Keratinocyte (primary cell): ENCODE measurements at regions not wholly inside any gene's neighbourhood (a gene's known extent, or its start where the extent isn't known, plus 50 kb on each side); places are given as distances from the start of the nearest gene placed in this dataset.

ENCODE experiments used
- DNase-seq: peaks from one replicate; pipeline ENCODE4 v3.0.0-alpha.2; 2011; ENCODE audit warnings: low read depth, missing footprints, low spot score
- FAIRE-seq: peaks from 2 replicates; lab custom pipeline; 2011; peaks lifted over from hg19 to GRCh38; lab: Jason Lieb, UNC
- H2AFZ ChIP-seq: 2 replicates; pipeline ENCODE4 v1.6.0; 2012; ENCODE audit warnings: low read length, control low read depth, inconsistent platforms; ENCODE audit not compliant: control insufficient read depth
- H3K27ac ChIP-seq: 2 replicates; pipeline ENCODE4 v1.5.1; 2011; ENCODE audit warnings: low read length; ENCODE audit not compliant: control insufficient read depth, insufficient read depth
- H3K27me3 ChIP-seq: 3 replicates; pipeline ENCODE4 v1.6.0; 2011; ENCODE audit warnings: low read length; ENCODE audit not compliant: control insufficient read depth, insufficient read depth; ENCODE audit errors: extremely low read depth
- H3K36me3 ChIP-seq, 2 experiments: 2 replicates in 1 of 2; 3 replicates in 1 of 2; pipeline ENCODE4 v1.5.1; 2011; ENCODE audit warnings: low read length in 2 of 2, mild to moderate bottlenecking in 1 of 2; ENCODE audit not compliant: control insufficient read depth in 2 of 2, insufficient read depth in 2 of 2; ENCODE audit errors: extremely low read depth in 1 of 2
- H3K4me1 ChIP-seq: 3 replicates; pipeline ENCODE4 v1.5.1; 2011; ENCODE audit warnings: low read length; ENCODE audit not compliant: control insufficient read depth, insufficient read depth; ENCODE audit errors: extremely low read depth
- H3K4me2 ChIP-seq: 3 replicates; pipeline ENCODE4 v1.6.0; 2011; ENCODE audit warnings: low read depth, low read length; ENCODE audit not compliant: control insufficient read depth, insufficient read depth; ENCODE audit errors: extremely low read depth
- H3K4me3 ChIP-seq, 3 experiments: fragments of 200-600 bp in 1 of 3; sonication (generic) in 1 of 3; 2 replicates in 2 of 3; 3 replicates in 1 of 3; pipeline ENCODE4 v1.5.1; 2011 to 2016; ENCODE audit warnings: low read length in 3 of 3, mild to moderate bottlenecking in 3 of 3, control low read depth in 2 of 3, inconsistent platforms in 1 of 3, low read depth in 1 of 3, mixed read lengths in 1 of 3, mixed run types in 1 of 3, moderate library complexity in 1 of 3; ENCODE audit not compliant: control insufficient read depth in 2 of 3, insufficient read depth in 2 of 3; ENCODE audit errors: extremely low read depth in 1 of 3
- H3K79me2 ChIP-seq: 2 replicates; pipeline ENCODE4 v1.6.0; 2012; ENCODE audit warnings: low read length; ENCODE audit not compliant: control insufficient read depth, insufficient read depth
- H3K9ac ChIP-seq: 3 replicates; pipeline ENCODE4 v1.6.0; 2011; ENCODE audit warnings: low read length; ENCODE audit not compliant: control insufficient read depth, insufficient read depth; ENCODE audit errors: extremely low read depth
- H3K9me1 ChIP-seq: 3 replicates; pipeline ENCODE4 v1.6.0; 2011; ENCODE audit warnings: low read length; ENCODE audit not compliant: control insufficient read depth, insufficient read depth; ENCODE audit errors: extremely low read depth
- H3K9me3 ChIP-seq: 2 replicates; pipeline ENCODE4 v1.5.1; 2012; ENCODE audit warnings: low read depth, low read length; ENCODE audit not compliant: control insufficient read depth
- H4K20me1 ChIP-seq: 3 replicates; pipeline ENCODE4 v1.6.0; 2011; ENCODE audit warnings: low read length; ENCODE audit not compliant: control insufficient read depth, insufficient read depth; ENCODE audit errors: extremely low read depth
- EZH2 ChIP-seq: IDR thresholded peaks from one replicate; pipeline ENCODE4 v1.6.1; 2012; ENCODE audit warnings: inconsistent platforms, mild to moderate bottlenecking, low read length, moderate library complexity
- dilution Hi-C: fragments of 300-500 bp; cut with MboI; formaldehyde crosslinking; loops from one replicate; pipeline ENCODE4 v1.7.0; 2020; ENCODE audit warnings: low sequenced_read_pairs; ENCODE audit not compliant: extremely low pct_ligation_motif_present
- TF ChIP-seq, protein P1 (sequence below), 3 experiments: IDR thresholded peaks in 1 of 3; conservative IDR thresholded peaks in 1 of 3; optimal IDR thresholded peaks in 1 of 3; 2 replicates in 2 of 3; 3 replicates in 1 of 3; pipeline versions ENCODE3 to v1.5.1; 2011; ENCODE audit warnings: low read length in 3 of 3, mild to moderate bottlenecking in 3 of 3, moderate library complexity in 2 of 3, control low read depth in 1 of 3, inconsistent platforms in 1 of 3; ENCODE audit not compliant: insufficient read depth in 2 of 3; ENCODE audit errors: extremely low read depth in 1 of 3

DNA sequence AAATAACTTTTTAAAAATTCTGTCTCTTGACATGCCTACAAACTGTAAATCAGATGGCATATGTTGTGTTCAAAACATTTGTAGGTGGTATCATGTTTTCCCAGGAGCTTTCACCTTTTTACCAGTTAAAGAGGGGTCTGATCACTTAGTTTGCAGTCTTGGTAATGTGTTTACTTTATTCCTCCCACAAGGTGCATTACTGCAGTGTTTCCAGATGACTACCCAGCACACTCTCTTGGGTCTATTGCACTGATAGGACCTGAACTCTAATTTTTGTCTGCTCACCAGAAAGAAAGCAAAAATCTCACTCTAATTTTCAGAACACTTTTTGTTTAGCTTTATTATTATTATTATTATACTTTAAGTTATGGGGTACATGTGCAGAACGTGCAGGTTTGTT lies 734.1 kb downstream of the GBE1 start:
- Histone ChIP-seq H3K4me3 (no peak overlapping the region), H4K20me1 (no peaks in the 10 kb centered on the region), H2AFZ (no peak overlapping the region), H3K27ac (no peak overlapping the region), H3K27me3 (no peaks in the 10 kb centered on the region), H3K4me1 (no peaks in the 10 kb centered on the region), H3K36me3 (no peaks in the 10 kb centered on the region), H3K4me2 (no peak overlapping the region), H3K9ac (no peak overlapping the region), H3K79me2 (no peaks in the 10 kb centered on the region), H3K9me3 (no peaks in the 10 kb centered on the region), H3K9me1 (no peaks in the 10 kb centered on the region)
- FAIRE-seq (no peak), DNase-seq (no peak)
- dilution Hi-C loops: no loop called here
- TF ChIP-seq, protein P1, sequence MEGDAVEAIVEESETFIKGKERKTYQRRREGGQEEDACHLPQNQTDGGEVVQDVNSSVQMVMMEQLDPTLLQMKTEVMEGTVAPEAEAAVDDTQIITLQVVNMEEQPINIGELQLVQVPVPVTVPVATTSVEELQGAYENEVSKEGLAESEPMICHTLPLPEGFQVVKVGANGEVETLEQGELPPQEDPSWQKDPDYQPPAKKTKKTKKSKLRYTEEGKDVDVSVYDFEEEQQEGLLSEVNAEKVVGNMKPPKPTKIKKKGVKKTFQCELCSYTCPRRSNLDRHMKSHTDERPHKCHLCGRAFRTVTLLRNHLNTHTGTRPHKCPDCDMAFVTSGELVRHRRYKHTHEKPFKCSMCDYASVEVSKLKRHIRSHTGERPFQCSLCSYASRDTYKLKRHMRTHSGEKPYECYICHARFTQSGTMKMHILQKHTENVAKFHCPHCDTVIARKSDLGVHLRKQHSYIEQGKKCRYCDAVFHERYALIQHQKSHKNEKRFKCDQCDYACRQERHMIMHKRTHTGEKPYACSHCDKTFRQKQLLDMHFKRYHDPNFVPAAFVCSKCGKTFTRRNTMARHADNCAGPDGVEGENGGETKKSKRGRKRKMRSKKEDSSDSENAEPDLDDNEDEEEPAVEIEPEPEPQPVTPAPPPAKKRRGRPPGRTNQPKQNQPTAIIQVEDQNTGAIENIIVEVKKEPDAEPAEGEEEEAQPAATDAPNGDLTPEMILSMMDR (optimal IDR thresholded peaks at IDR 0.05 in 1 of 3, IDR thresholded peaks at IDR 0.05 in 1 of 3, conservative IDR thresholded peaks at IDR 0.05 in 1 of 3; ENCODE audit: extremely low read depth in 1 of 3, insufficient read depth in 2 of 3, low read length in 3 of 3): no peak
- no peak for TF ChIP-seq EZH2

DNA sequence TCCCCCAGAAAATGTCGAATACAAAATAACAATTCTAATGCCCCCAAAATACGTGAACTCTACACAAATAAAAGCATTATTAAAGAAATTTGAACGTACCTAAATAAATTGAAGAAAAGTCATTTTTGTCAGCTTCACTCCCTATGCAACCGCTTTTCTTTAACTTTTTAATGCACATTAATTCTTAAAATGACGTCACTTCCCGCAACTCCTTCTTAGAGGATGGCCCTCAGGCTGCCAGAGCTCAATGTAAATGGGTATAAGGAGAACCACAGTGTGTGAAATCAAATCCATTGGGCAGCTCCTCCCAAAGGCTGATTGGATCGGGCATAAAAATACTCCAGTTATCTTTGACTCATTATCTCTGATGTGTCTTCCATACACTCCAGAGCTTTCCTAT lies 736.9 kb downstream of the GBE1 start:
- no peaks in the 10 kb centered on the region for H3K79me2 ChIP-seq
- H3K27ac ChIP-seq: no peak overlapping the region
- TF ChIP-seq, protein P1 (optimal IDR thresholded peaks at IDR 0.05 in 1 of 3, IDR thresholded peaks at IDR 0.05 in 1 of 3, conservative IDR thresholded peaks at IDR 0.05 in 1 of 3; ENCODE audit: extremely low read depth in 1 of 3, insufficient read depth in 2 of 3, low read length in 3 of 3): no peak
- no peak for TF ChIP-seq EZH2
- H3K36me3 ChIP-seq: no peaks in the 10 kb centered on the region
- dilution Hi-C loops: no loop called here
- no peaks in the 10 kb centered on the region for H3K9me1 ChIP-seq
- H3K9me3 ChIP-seq: no peaks in the 10 kb centered on the region
- H2AFZ ChIP-seq: no peak overlapping the region
- no peak overlapping the region for H3K9ac ChIP-seq
- H3K4me2 ChIP-seq: no peak overlapping the region
- H4K20me1 ChIP-seq: no peaks in the 10 kb centered on the region
- no peak for FAIRE-seq
- DNase-seq: no peak
- no peaks in the 10 kb centered on the region for H3K27me3 ChIP-seq
- H3K4me1 ChIP-seq: no peaks in the 10 kb centered on the region
- H3K4me3 ChIP-seq: no peak overlapping the region
